GM12878 (cell line): ENCODE measurements at regions not wholly inside any gene's neighbourhood (a gene's known extent, or its start where the extent isn't known, plus 50 kb on each side); places are given as distances from the start of the nearest gene placed in this dataset.

ENCODE experiments used
- ATAC-seq: fragments of 200-7000 bp; cut with Tn5 transposase; 3 replicates; pipeline ENCODE4 v1.9.1; 2020; ENCODE audit warnings: mild to moderate bottlenecking, moderate library complexity
- BruUV-seq: library from RNA; stranded (reverse); fragments of 400-500 nt; replicated peaks from 2 replicates; lab custom pipeline; 2021; lab: Mats Ljungman, UMichigan
- CTCF ChIA-PET: fragments of 300-600 bp; sonication (Branson Sonifier 250); formaldehyde crosslinking; extraction: SDS; loops from one replicate; lab custom pipeline; 2021; ENCODE audit warnings: inconsistent platforms; lab: Yijun Ruan, JAX
- POLR2A ChIA-PET: fragments of 350-600 bp; formaldehyde crosslinking; extraction: SDS; loops from one replicate; lab custom pipeline; 2021; ENCODE audit warnings: inconsistent platforms; lab: Charles Lee
- RAD21 ChIA-PET: fragments of 300-600 bp; sonication (Branson Sonifier 250); formaldehyde crosslinking; loops from one replicate; lab custom pipeline; 2023; ENCODE audit warnings: antibody characterized with exemption; ENCODE audit not compliant: unreplicated experiment; lab: Charles Lee
- SMC1A ChIA-PET: fragments of 300-600 bp; sonication (Branson Sonifier 250); formaldehyde crosslinking; loops from one replicate; lab custom pipeline; 2023; ENCODE audit not compliant: unreplicated experiment, uncharacterized antibody; lab: Charles Lee
- DNase-seq: peaks from one replicate; pipeline ENCODE4 v3.0.0-alpha.2; 2011; ENCODE audit warnings: low read depth, low spot score
- FAIRE-seq: peaks from 3 replicates; lab custom pipeline; 2011; peaks lifted over from hg19 to GRCh38; lab: Jason Lieb, UNC
- H2AFZ ChIP-seq: 2 replicates; pipeline ENCODE4 v1.6.0; 2011; ENCODE audit warnings: low read depth, low read length, control low read depth; ENCODE audit not compliant: control insufficient read depth
- H3K27ac ChIP-seq: 2 replicates; pipeline ENCODE4 v1.5.1; 2011; ENCODE audit warnings: control low read depth; ENCODE audit not compliant: control insufficient read depth, insufficient read depth
- H3K27me3 ChIP-seq, 2 experiments: replicated peaks in 1 of 2; 2 replicates each; pipeline versions ENCODE4 v1.6.0 to v1.6.1; 2011; ENCODE audit warnings: low read length in 1 of 2; ENCODE audit not compliant: control insufficient read depth in 2 of 2, insufficient read depth in 2 of 2
- H3K36me3 ChIP-seq, 2 experiments: 2 replicates each; pipeline ENCODE4 v1.5.1; 2011; ENCODE audit warnings: low read length in 1 of 2; ENCODE audit not compliant: control insufficient read depth in 2 of 2, insufficient read depth in 2 of 2
- H3K4me1 ChIP-seq: 2 replicates; pipeline ENCODE4 v1.6.1; 2011; ENCODE audit warnings: mild to moderate bottlenecking, low read length, moderate library complexity, mixed read lengths; ENCODE audit not compliant: control insufficient read depth, insufficient read depth
- H3K4me2 ChIP-seq: 2 replicates; pipeline ENCODE4 v1.6.0; 2011; ENCODE audit warnings: control low read depth; ENCODE audit not compliant: control insufficient read depth, insufficient read depth
- H3K4me3 ChIP-seq: fragments of 200-600 bp; sonication (generic); 2 replicates; pipeline ENCODE4 v1.5.1; 2016
- H3K79me2 ChIP-seq: 2 replicates; pipeline ENCODE4 v1.6.0; 2011; ENCODE audit warnings: low read length; ENCODE audit not compliant: control insufficient read depth, insufficient read depth
- H3K9ac ChIP-seq: 2 replicates; pipeline ENCODE4 v1.8.0; 2011; ENCODE audit warnings: low read length, control low read depth, mixed read lengths; ENCODE audit not compliant: control insufficient read depth, insufficient read depth
- H3K9me3 ChIP-seq: replicated peaks from 3 replicates; pipeline ENCODE4 v1.5.1; 2011; ENCODE audit warnings: mild to moderate bottlenecking, low read length; ENCODE audit not compliant: control insufficient read depth, insufficient read depth
- H4K20me1 ChIP-seq: 2 replicates; pipeline ENCODE4 v1.6.0; 2011; ENCODE audit not compliant: control insufficient read depth, insufficient read depth
- ATF3 ChIP-seq: IDR thresholded peaks from 2 replicates; pipeline ENCODE4 v1.6.1; 2011; ENCODE audit warnings: low read depth, mild to moderate bottlenecking, low read length, moderate library complexity, borderline replicate concordance; ENCODE audit errors: extremely low read depth
- CHD1 ChIP-seq: IDR thresholded peaks from 2 replicates; pipeline ENCODE4 v1.6.1; 2012; ENCODE audit warnings: low read depth, low read length, improper control_type of control experiment
- FOXM1 ChIP-seq: IDR thresholded peaks from 2 replicates; pipeline ENCODE4 v1.6.1; 2012; ENCODE audit warnings: low read depth, mild to moderate bottlenecking, inconsistent platforms, low read length, moderate library complexity
- HDGF ChIP-seq: fragments of 450-650 bp; IDR thresholded peaks from 2 replicates; pipeline ENCODE4 v1.6.1; 2016; ENCODE audit warnings: antibody characterized with exemption
- RUNX3 ChIP-seq: IDR thresholded peaks from 2 replicates; pipeline ENCODE4 v1.6.1; 2012; ENCODE audit warnings: low read length, inconsistent platforms
- SIN3A ChIP-seq: IDR thresholded peaks from 2 replicates; pipeline ENCODE4 v1.6.1; 2012; ENCODE audit warnings: low read depth, low read length, improper control_type of control experiment
- SREBF2 ChIP-seq: IDR thresholded peaks from 2 replicates; pipeline ENCODE4 v1.6.1; 2012; ENCODE audit warnings: mild to moderate bottlenecking, low read length
- WRNIP1 ChIP-seq: IDR thresholded peaks from 2 replicates; pipeline ENCODE4 v1.6.1; 2011; ENCODE audit warnings: low read depth, low read length, improper control_type of control experiment, borderline replicate concordance
- ZNF217 ChIP-seq: fragments of 450-650 bp; IDR thresholded peaks from 2 replicates; pipeline ENCODE4 v1.6.1; 2017; ENCODE audit warnings: antibody characterized with exemption, mild to moderate bottlenecking
- ZNF687 ChIP-seq: fragments of 450-650 bp; IDR thresholded peaks from 2 replicates; pipeline ENCODE4 v1.6.1; 2017; ENCODE audit warnings: mild to moderate bottlenecking, moderate library complexity
- WGBS: methylation state at CpG from one replicate; pipeline ENCODE4 v1.1.6; 2016; ENCODE audit warnings: low lambda C conversion rate; ENCODE audit not compliant: insufficient replicate concordance, insufficient coverage; ENCODE audit errors: missing lambda C conversion rate; 5-methylcytosine and 5-hydroxymethylcytosine counted together
- in situ Hi-C: fragments of 300-500 bp; cut with MboI; formaldehyde crosslinking; loops from 9 replicates; pipeline ENCODE4 v1.14.3; 2018; ENCODE audit warnings: mixed read lengths
- intact Hi-C: fragments of 100-400 bp; cut with micrococcal nuclease; formaldehyde crosslinking; loops from one replicate; pipeline ENCODE4 v1.14.2; 2022; ENCODE audit not compliant: unreplicated experiment

- H2AFZ ChIP-seq: no peak overlapping the region
- DNase-seq (no peak), ATAC-seq (no peak), FAIRE-seq (no peak)
- ChIA-PET SMC1A (interaction anchor here (0.6 to 6.1 kb wide), 8 partner anchors 8 to 157 kb away, joined by 3 to 40 read pairs (median 10); no protein-coding TSS in a partner anchor), CTCF (interaction anchor here (0.6 to 2.7 kb wide), 5 partner anchors 8 to 73 kb away, joined by 3 to 9 read pairs (median 5); no protein-coding TSS in a partner anchor), RAD21 (interaction anchor here (0.6 to 1.5 kb wide), 5 partner anchors 8 to 73 kb away, joined by 3 to 4 read pairs (median 4); no protein-coding TSS in a partner anchor), POLR2A (interaction anchor here (0.7 to 1.3 kb wide), 5 partner anchors 9 to 133 kb away, joined by 3 to 8 read pairs (median 4); no protein-coding TSS in a partner anchor)
- no peak overlapping the region for H3K4me3 ChIP-seq
- no peak overlapping the region for H3K4me2 ChIP-seq
- BruUV-seq: no TSS peak
- no peaks in the 10 kb centered on the region; the same call in 2 of the 3 replicates for H3K9me3 ChIP-seq
- peaks cover 2 to 10% of the 10 kb centered on the region in 2 experiments; a peak in 2 of 4 replicates for H3K36me3 ChIP-seq
- H4K20me1 ChIP-seq: no peaks in the 10 kb centered on the region
- WGBS: 85% methylated on average over 4 of the region's 4 CpGs
- H3K27me3 ChIP-seq: no peaks in the 10 kb centered on the region
- H3K79me2 ChIP-seq: peaks cover 33% of the 10 kb centered on the region
- H3K4me1 ChIP-seq: peaks cover 20% of the 10 kb centered on the region
- no peak overlapping the region for H3K27ac ChIP-seq
- H3K9ac ChIP-seq: no peak overlapping the region
- no peak for TF ChIP-seq FOXM1
- TF ChIP-seq HDGF: 0 out of 2 replicates have a peak, but pooled peaks have one; percentile 24
- intact Hi-C loops (no loop called here), in situ Hi-C loops (no loop called here)
These were observed 451.1 kb upstream of the RGS6 start for GRCh38 chr14:71481021-71481654.

GRCh38 chr14:71482671-71483070 is 449.6 kb upstream of the RGS6 start:
- POLR2A ChIA-PET: interaction anchor here (0.6 to 2.7 kb wide), 7 partner anchors 9 to 53 kb away, joined by 3 to 13 read pairs (median 5); no protein-coding TSS in a partner anchor
- Histone ChIP-seq H2AFZ (no peak overlapping the region), H3K4me2 (no peak overlapping the region), H4K20me1 (no peaks in the 10 kb centered on the region), H3K27ac (no peak overlapping the region), H3K36me3 (peaks cover 2 to 10% of the 10 kb centered on the region in 2 experiments; a peak in 2 of 4 replicates), H3K9me3 (no peaks in the 10 kb centered on the region; the same call in 2 of the 3 replicates), H3K9ac (no peak overlapping the region), H3K79me2 (peaks cover 25% of the 10 kb centered on the region), H3K27me3 (no peaks in the 10 kb centered on the region), H3K4me3 (no peak overlapping the region), H3K4me1 (peaks cover 25% of the 10 kb centered on the region)
- in situ Hi-C loops (no loop called here), intact Hi-C loops (no loop called here)
- no TSS peak for BruUV-seq
- SMC1A ChIA-PET: interaction anchor here (0.6 to 6.1 kb wide), 8 partner anchors 9 to 548 kb away, joined by 3 to 40 read pairs (median 7); no protein-coding TSS in a partner anchor
- ATAC-seq (no peak), FAIRE-seq (no peak), DNase-seq (no peak)
- RAD21 ChIA-PET: interaction anchor here (0.9 to 1.4 kb wide), 5 partner anchors 11 to 161 kb away, joined by 3 to 4 read pairs (median 3); no protein-coding TSS in a partner anchor
- CTCF ChIA-PET: interaction anchor here (1.6 to 2.7 kb wide), 3 partner anchors 10 to 71 kb away, joined by 5 to 9 read pairs (median 8); no protein-coding TSS in a partner anchor
- WGBS: 91% methylated on average over 2 of the region's 2 CpGs
- TF ChIP-seq SREBF2 (no peak), RUNX3 (no peak), SIN3A (no peak), ZNF217 (no peak), WRNIP1 (no peak), ZNF687 (no peak), CHD1 (no peak), ATF3 (no peak)
